DMS53 treated with DMSO at 0.1 percent for 48 hours (cell line): ENCODE measurements at regions not wholly inside any gene's neighbourhood (a gene's known extent, or its start where the extent isn't known, plus 50 kb on each side); places are given as distances from the start of the nearest gene placed in this dataset.

Experiments used
- DNase-seq: peaks from one replicate; lab custom pipeline; 2025; ENCODE audit not compliant: unreplicated experiment; lab: John Stamatoyannopoulos, UW

- DNase-seq, result no peak
Measured at GRCh38 chr1:87219626-87220025, 109.1 kb upstream of the LMO4 start.

GRCh38 chr1:87220993-87221392, 107.7 kb upstream of the LMO4 start:
- no peak for DNase-seq

GRCh38 chr1:87224201-87224600, 104.5 kb upstream of the LMO4 start:
- DNase-seq, result no peak

- no peak for DNase-seq
Measured at GRCh38 chr1:87225171-87225570, 103.5 kb upstream of the LMO4 start.

- no peak for DNase-seq
Measured at GRCh38 chr1:87226341-87226760, 102.3 kb upstream of the LMO4 start.

GRCh38 chr1:87227651-87228050, 101.0 kb upstream of the LMO4 start:
- DNase-seq, result no peak

GRCh38 chr1:87230501-87230900, 98.2 kb upstream of the LMO4 start:
- DNase-seq, result no peak

- no peak for DNase-seq
Measured at GRCh38 chr1:87231703-87232367, 96.8 kb upstream of the LMO4 start.

GRCh38 chr1:87236585-87236984, 92.1 kb upstream of the LMO4 start:
- no peak for DNase-seq

- no peak for DNase-seq
Measured at GRCh38 chr1:87239997-87240605, 88.6 kb upstream of the LMO4 start.

GRCh38 chr1:87240661-87241285, 87.9 kb upstream of the LMO4 start:
- no peak for DNase-seq

- DNase-seq, result no peak
Measured at GRCh38 chr1:87242445-87243185, 86.1 kb upstream of the LMO4 start.

GRCh38 chr1:87243573-87243972, 85.1 kb upstream of the LMO4 start:
- DNase-seq, result no peak

- no peak for DNase-seq
Measured at GRCh38 chr1:87246436-87246835, 82.2 kb upstream of the LMO4 start.

GRCh38 chr1:87249803-87250202, 78.9 kb upstream of the LMO4 start:
- peak; percentile 26 for DNase-seq

- no peak for DNase-seq
Measured at GRCh38 chr1:87250336-87250735, 78.3 kb upstream of the LMO4 start.

GRCh38 chr1:87252406-87252805, 76.3 kb upstream of the LMO4 start:
- DNase-seq, result no peak

- DNase-seq, result no peak
Measured at GRCh38 chr1:87262688-87263087, 66.0 kb upstream of the LMO4 start.

GRCh38 chr1:87263281-87263680, 65.4 kb upstream of the LMO4 start:
- no peak for DNase-seq

- DNase-seq, result no peak
Measured at GRCh38 chr1:87263785-87264184, 64.9 kb upstream of the LMO4 start.

GRCh38 chr1:87264976-87265375, 63.7 kb upstream of the LMO4 start:
- DNase-seq, result no peak

- no peak for DNase-seq
Measured at GRCh38 chr1:87265786-87266185, 62.9 kb upstream of the LMO4 start.
